HG03558 (cell line): ENCODE measurements at regions not wholly inside any gene's neighbourhood (a gene's known extent, or its start where the extent isn't known, plus 50 kb on each side); places are given as distances from the start of the nearest gene placed in this dataset.
"Not testable (repeated sequence)": the region's sequence is repeated elsewhere in the genome, so short reads cannot be mapped to it uniquely, and the experiment has no call there.

ENCODE experiments used
- ATAC-seq: cut with Tn5 transposase; IDR thresholded peaks from one replicate; pipeline ENCODE4 v1.9.1; 2021; ENCODE audit warnings: moderate number of reproducible peaks; ENCODE audit not compliant: unreplicated experiment; ENCODE audit errors: extremely low read depth

- ATAC-seq, result no peak
Measured at GRCh38 chr2:159880729-159881128, 82.7 kb upstream of the CD302 start.

- peak; percentile 83 for ATAC-seq
Measured at GRCh38 chr2:159879051-159879604, 81.1 kb upstream of the CD302 start.

DNA sequence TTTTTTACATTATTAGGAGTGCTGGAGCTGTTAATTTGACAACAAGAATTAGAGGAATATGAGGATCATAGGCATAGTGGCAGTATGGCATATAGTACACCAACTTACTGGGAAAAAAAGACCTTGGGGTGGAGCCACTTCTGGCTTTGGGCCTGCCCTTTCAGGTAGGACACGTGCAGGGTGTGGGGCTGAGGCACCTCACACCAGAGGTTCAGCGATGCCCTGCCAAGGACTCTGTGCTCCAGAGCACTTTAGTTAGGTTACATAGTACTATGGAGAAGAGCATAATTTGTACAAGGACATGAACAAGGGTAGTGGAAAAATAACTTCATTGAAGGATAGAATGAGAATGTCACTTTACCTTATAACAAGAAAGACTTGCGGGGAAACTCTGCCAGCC, 77.1 kb upstream of the CD302 start:
- ATAC-seq, result no peak

DNA sequence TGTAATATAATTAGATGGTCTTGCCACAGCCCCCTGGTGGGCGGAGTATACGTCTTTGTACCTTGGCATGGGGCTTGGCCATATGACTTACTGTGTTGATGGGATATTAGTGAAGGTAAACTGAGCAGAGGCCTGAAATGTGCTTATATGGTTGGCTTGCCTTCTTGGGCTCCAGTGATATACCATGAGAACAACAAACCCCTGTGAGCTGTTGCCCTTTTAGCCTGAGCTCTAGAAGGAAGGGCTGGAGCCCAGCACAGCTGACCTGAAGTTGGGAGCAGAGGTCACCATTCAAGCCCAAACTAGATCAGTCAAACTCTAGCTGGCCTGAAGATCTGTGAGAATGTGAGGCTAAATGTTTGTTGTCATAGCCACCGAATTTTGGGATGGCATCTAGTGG, 75.2 kb upstream of the CD302 start:
- ATAC-seq, result no peak

GRCh38 chr2:159872353-159872752, 74.3 kb upstream of the CD302 start:
- ATAC-seq, result no peak

DNA sequence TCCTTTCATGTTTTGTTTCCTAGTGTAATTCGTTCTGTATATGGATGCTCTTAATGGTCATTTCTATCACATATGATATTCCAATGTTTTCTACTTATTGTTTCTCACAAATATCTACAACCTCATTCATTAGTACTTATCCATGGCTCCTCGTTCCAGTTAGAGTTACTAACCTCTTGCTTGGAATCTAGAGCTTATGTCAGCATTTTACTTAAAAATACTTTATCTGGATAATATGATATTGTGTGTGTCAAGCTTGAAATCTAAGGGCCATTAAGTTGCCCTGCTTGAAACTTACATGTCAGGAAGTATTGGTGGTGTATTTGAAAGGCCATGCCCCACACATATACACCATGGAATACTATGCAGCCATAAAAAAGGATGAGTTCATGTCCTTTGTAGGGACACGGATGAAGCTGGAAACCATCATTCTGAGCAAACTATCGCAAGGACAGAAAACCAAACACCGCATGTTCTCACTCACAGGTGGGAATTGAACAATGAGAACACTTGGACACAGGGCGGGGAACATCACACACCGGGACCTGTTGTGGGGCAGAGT, 70.7 kb upstream of the CD302 start:
- ATAC-seq, result not testable (repeated sequence)

GRCh38 chr2:159867567-159868361, 69.8 kb upstream of the CD302 start:
- no peak for ATAC-seq

DNA sequence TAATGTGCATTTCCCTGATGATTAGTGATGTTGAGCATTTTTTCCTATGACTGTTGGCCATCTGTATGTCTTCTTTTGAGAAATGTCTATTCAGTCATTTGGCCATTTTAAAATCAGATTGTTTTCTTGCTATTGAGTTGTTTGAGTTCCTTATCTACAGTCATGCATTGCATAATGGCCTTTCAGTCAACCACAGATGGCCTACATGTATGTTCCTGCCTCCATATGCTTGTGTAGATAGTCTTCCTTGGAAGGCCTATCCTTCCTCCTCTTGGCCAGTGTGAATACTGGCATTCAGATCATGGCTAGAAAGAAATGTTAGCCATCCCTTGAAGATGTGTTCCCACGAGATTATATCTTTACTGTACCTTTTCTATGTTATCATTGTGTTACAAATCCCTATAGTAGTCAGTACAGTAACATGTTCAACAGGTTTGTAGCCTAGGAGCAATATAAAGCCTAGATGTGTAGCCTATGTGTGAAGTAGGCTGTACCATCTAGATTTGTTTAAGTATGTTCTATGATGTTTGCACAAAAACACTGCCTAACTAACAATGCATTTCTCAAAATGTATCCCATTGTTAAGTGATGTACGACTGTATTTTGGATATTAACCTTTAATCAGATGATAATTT, 65.6 kb upstream of the CD302 start:
- no peak for ATAC-seq

- no peak for ATAC-seq
Measured at GRCh38 chr2:159860581-159861310, 62.7 kb upstream of the CD302 start.

- no peak for ATAC-seq
Measured at GRCh38 chr2:159859583-159859982, 61.6 kb upstream of the CD302 start.

- ATAC-seq, result no peak
Measured at GRCh38 chr2:159856760-159857159, 58.8 kb upstream of the CD302 start.

- ATAC-seq, result no peak
Measured at GRCh38 chr2:159855557-159856061, 57.6 kb upstream of the CD302 start.

GRCh38 chr2:159855143-159855542, 57.1 kb upstream of the CD302 start:
- no peak for ATAC-seq

DNA sequence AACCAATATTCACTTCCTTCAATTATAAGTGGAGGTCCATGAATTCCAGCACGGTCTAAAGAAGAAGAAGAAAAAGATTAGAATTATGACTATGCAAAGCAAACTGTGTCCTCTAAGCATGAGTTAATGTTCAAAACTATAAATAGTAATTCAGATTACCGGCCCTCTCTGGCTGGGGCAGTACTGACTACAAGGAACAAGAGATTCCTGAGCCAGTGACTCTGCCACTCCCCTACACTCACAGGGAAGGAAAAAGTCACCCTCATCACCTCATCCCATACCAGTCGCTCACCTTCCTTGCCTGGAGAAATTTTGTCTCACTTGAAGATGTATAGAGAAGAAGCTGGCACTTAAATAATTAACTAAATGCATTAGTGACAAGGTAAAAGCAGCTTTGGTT, 56.5 kb upstream of the CD302 start:
- no peak for ATAC-seq

GRCh38 chr2:159853101-159853500, 55.1 kb upstream of the CD302 start:
- ATAC-seq, result no peak

DNA sequence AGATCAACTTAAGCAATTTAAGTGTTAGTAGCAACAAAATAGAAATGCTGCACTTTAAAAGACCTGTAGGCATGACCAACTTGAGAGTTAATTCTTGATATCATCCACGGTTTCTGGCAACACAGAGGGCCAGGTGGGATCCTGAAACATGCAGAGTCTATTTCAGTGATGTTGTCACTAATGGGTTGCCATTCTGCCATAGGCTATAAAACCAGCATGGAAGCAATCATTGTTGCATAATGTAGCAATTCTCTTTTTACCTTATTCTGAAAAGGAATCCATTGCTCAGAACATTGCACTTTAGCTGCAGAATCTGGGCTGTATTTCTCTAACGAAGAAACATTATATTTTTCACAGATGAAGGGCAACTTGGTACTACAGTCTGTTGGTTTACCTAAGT, 53.9 kb upstream of the CD302 start:
- no peak for ATAC-seq

GRCh38 chr2:159850789-159851188, 52.8 kb upstream of the CD302 start:
- no peak for ATAC-seq

DNA sequence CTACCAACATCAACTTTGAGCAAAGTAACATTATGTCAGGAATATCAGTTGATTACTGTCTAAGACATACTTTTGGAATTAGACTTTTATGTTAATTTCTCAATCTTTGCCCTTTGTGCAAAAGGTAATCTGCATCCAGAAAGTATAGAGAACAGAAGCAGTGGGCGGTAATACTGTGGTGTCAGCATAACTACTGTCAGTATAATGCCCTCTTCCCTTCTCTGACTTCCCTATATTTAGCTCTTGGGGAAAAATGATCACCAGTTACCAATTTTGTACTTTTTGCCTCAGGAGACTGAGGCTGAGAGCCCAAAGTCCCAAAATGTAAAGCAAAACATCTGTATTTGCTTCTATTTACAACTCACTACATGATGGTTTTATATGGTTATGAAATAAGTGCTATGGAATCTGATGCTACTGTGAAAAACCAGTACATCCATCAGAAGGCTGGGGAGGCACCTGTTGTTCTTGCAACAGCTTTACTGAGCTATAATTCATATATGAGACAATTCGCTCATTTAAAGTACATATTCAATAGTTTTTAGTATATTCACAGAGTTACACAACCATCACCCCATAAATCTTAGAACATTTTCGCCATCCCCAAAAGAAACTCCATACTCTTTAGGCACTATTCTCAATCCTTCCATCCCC, 51.3 kb upstream of the CD302 start:
- ATAC-seq, result no peak
